Left lung (tissue), 4 donors: ENCODE measurements at regions not wholly inside any gene's neighbourhood (a gene's known extent, or its start where the extent isn't known, plus 50 kb on each side); places are given as distances from the start of the nearest gene placed in this dataset.
"Not testable (repeated sequence)": the region's sequence is repeated elsewhere in the genome, so short reads cannot be mapped to it uniquely, and the experiment has no call there.

Source experiments
- ATAC-seq: fragments of 200-7000 bp; cut with Tn5 transposase; one replicate; pipeline ENCODE4 v1.9.1; 2020; ENCODE audit warnings: moderate library complexity
- DNase-seq, 4 donors: peaks; one replicate each; pipeline ENCODE4 v3.0.0-alpha.2; 2013 to 2020
- H3K27ac ChIP-seq, 2 donors: fragments of 200-600 bp; sonication (generic) in 1 of 2; one replicate each; pipeline versions ENCODE4 v1.5.0 to v1.8.0; 2020 to 2021
- H3K27me3 ChIP-seq, 2 donors: fragments of 200-600 bp; sonication (generic) in 1 of 2; one replicate each; pipeline versions ENCODE4 v1.5.0 to v1.8.0; 2020 to 2021
- H3K36me3 ChIP-seq, 2 donors: fragments of 200-600 bp; sonication (generic) in 1 of 2; one replicate each; pipeline versions ENCODE4 v1.5.0 to v1.8.0; 2020 to 2021
- H3K4me1 ChIP-seq, 2 donors: fragments of 200-600 bp; one replicate each; pipeline ENCODE4 v1.8.0; 2021
- H3K4me3 ChIP-seq, 2 donors: fragments of 200-600 bp; sonication (generic) in 1 of 2; one replicate each; pipeline versions ENCODE4 v1.5.0 to v1.8.0; 2020 to 2021; ENCODE audit warnings: mild to moderate bottlenecking in 1 of 2
- H3K9me3 ChIP-seq, 2 donors: fragments of 200-600 bp; sonication (generic) in 1 of 2; one replicate each; pipeline versions ENCODE4 v1.5.0 to v1.8.0; 2020 to 2021
- CTCF ChIP-seq, 2 donors: fragments of 200-600 bp; sonication (generic) in 1 of 2; IDR thresholded peaks; one replicate each; pipeline versions ENCODE4 v1.5.0 to v1.8.0; 2021; ENCODE audit warnings: antibody characterized with exemption in 2 of 2
- intact Hi-C, 2 donors: fragments of 100-400 bp; cut with DNase I; formaldehyde crosslinking; loops; one replicate each; pipeline versions ENCODE4 v1.11.2 to v1.14.2; 2022
- donor health status: DM: no; HTN: yes; CAD: no.
- donor health status: DM: no; HTN: no; CAD: no.

GRCh38 chr2:121065239-121065638 lies 219.8 kb downstream of the TFCP2L1 start:
- ATAC-seq: no peak
- no peak for DNase-seq
- Histone ChIP-seq H3K27me3 (peaks cover 0 to 67% of the 10 kb centered on the region in 2 donors), H3K9me3 (no peaks in the 10 kb centered on the region), H3K4me3 (no peak overlapping the region), H3K27ac (no peak overlapping the region), H3K4me1 (no peaks in the 10 kb centered on the region), H3K36me3 (no peaks in the 10 kb centered on the region)
- TF ChIP-seq CTCF (IDR thresholded peaks at IDR 0.05): no peak
- intact Hi-C loops: no loop called here

GRCh38 chr2:121066526-121066925 lies 218.5 kb downstream of the TFCP2L1 start:
- intact Hi-C loops: no loop called here
- Histone ChIP-seq H3K4me3 (no peak overlapping the region), H3K27me3 (peaks cover 0 to 78% of the 10 kb centered on the region in 2 donors), H3K36me3 (no peaks in the 10 kb centered on the region), H3K4me1 (no peaks in the 10 kb centered on the region), H3K27ac (no peak overlapping the region), H3K9me3 (no peaks in the 10 kb centered on the region)
- DNase-seq (no peak), ATAC-seq (no peak)
- TF ChIP-seq CTCF (IDR thresholded peaks at IDR 0.05): no peak

GRCh38 chr2:121068851-121069250 lies 216.2 kb downstream of the TFCP2L1 start:
- Histone ChIP-seq H3K4me3 (no peak overlapping the region), H3K4me1 (no peaks in the 10 kb centered on the region), H3K36me3 (no peaks in the 10 kb centered on the region), H3K27me3 (peaks cover 0 to 72% of the 10 kb centered on the region in 2 donors), H3K27ac (no peak overlapping the region), H3K9me3 (no peaks in the 10 kb centered on the region)
- intact Hi-C loops: no loop called here
- ATAC-seq (no peak), DNase-seq (peak in 1 of 4 donors; percentile 63)
- TF ChIP-seq CTCF (IDR thresholded peaks at IDR 0.05): no peak

GRCh38 chr2:121069434-121069969 lies 215.5 kb downstream of the TFCP2L1 start:
- ATAC-seq: no peak
- H3K36me3 ChIP-seq: no peaks in the 10 kb centered on the region
- TF ChIP-seq CTCF (IDR thresholded peaks at IDR 0.05): no peak
- no peak overlapping the region for H3K4me3 ChIP-seq
- no peak overlapping the region for H3K27ac ChIP-seq
- H3K27me3 ChIP-seq: peaks cover 0 to 73% of the 10 kb centered on the region in 2 donors
- intact Hi-C loops: no loop called here
- no peaks in the 10 kb centered on the region for H3K9me3 ChIP-seq
- H3K4me1 ChIP-seq: no peaks in the 10 kb centered on the region
- DNase-seq: peak in 1 of 4 donors; percentile 61

- intact Hi-C loops: loop anchor here (5.0 to 10.0 kb wide), 2 partner anchors 375 to 378 kb away; no protein-coding TSS in a partner anchor
- not testable (repeated sequence) for ATAC-seq
Observed at GRCh38 chr2:121070061-121070460, 214.9 kb downstream of the TFCP2L1 start.

GRCh38 chr2:121071034-121071504 lies 213.9 kb downstream of the TFCP2L1 start:
- intact Hi-C loops: loop anchor here (5.0 to 10.0 kb wide), 2 partner anchors 376 to 379 kb away; no protein-coding TSS in a partner anchor
- Histone ChIP-seq H3K27me3 (peaks cover 2 to 73% of the 10 kb centered on the region in 2 donors), H3K9me3 (no peaks in the 10 kb centered on the region), H3K36me3 (no peaks in the 10 kb centered on the region), H3K4me3 (no peak overlapping the region), H3K27ac (no peak overlapping the region), H3K4me1 (no peaks in the 10 kb centered on the region)
- peak; percentile 87 to 97 for TF ChIP-seq CTCF (IDR thresholded peaks at IDR 0.05)
- ATAC-seq: peak; percentile 78
- peak; percentile 57 to 88 (median 71) for DNase-seq

More at GRCh38 chr2:121070061-121070460, 214.9 kb downstream of the TFCP2L1 start:
- not testable (repeated sequence) for H3K4me3 ChIP-seq, H3K9me3 ChIP-seq, H3K36me3 ChIP-seq, H3K27ac ChIP-seq, H3K4me1 ChIP-seq
- peaks cover 0 to 73% of the 10 kb centered on the region in 2 donors for H3K27me3 ChIP-seq
- DNase-seq: peak in 1 of 4 donors; percentile 50
